ENCODE measurements at regions not wholly inside any gene's neighbourhood (a gene's known extent, or its start where the extent isn't known, plus 50 kb on each side); places are given as distances from the start of the nearest gene placed in this dataset.
A peak's percentile ranks its signal among the peaks of the same experiment; 100 is the strongest.

- no peak for DNase-seq (ENCODE audit: low read depth)
Measured at GRCh38 chr4:22220965-22221364, 272.4 kb upstream of the KCNIP4 start.

GRCh38 chr4:22217480-22217879, 268.9 kb upstream of the KCNIP4 start:
- no peak for DNase-seq (ENCODE audit: low read depth)

- DNase-seq (ENCODE audit: low read depth) = no peak
Measured at GRCh38 chr4:22216278-22216677, 267.7 kb upstream of the KCNIP4 start.

GRCh38 chr4:22215084-22215483, 266.5 kb upstream of the KCNIP4 start:
- no peak for DNase-seq (ENCODE audit: low read depth)

GRCh38 chr4:22203711-22204011, 255.1 kb upstream of the KCNIP4 start:
- DNase-seq (ENCODE audit: low read depth) = no peak

GRCh38 chr4:22202975-22203710, 254.6 kb upstream of the KCNIP4 start:
- no peak for DNase-seq (ENCODE audit: low read depth)

- DNase-seq (ENCODE audit: low read depth) = peak; percentile 5
Measured at GRCh38 chr4:22202246-22202974, 253.8 kb upstream of the KCNIP4 start.

- DNase-seq (ENCODE audit: low read depth) = no peak
Measured at GRCh38 chr4:22201256-22201655, 252.7 kb upstream of the KCNIP4 start.

GRCh38 chr4:22196551-22196950, 248.0 kb upstream of the KCNIP4 start:
- DNase-seq (ENCODE audit: low read depth) = no peak

- no peak for DNase-seq (ENCODE audit: low read depth)
Measured at GRCh38 chr4:22192084-22192511, 243.5 kb upstream of the KCNIP4 start.

GRCh38 chr4:22191565-22191964, 243.0 kb upstream of the KCNIP4 start:
- no peak for DNase-seq (ENCODE audit: low read depth)

- peak; percentile 94 for DNase-seq (ENCODE audit: low read depth)
Measured at GRCh38 chr4:22190855-22191254, 242.3 kb upstream of the KCNIP4 start.

- no peak for DNase-seq (ENCODE audit: low read depth)
Measured at GRCh38 chr4:22187203-22187820, 238.7 kb upstream of the KCNIP4 start.

- no peak for DNase-seq (ENCODE audit: low read depth)
Measured at GRCh38 chr4:22181736-22182135, 233.2 kb upstream of the KCNIP4 start.

GRCh38 chr4:22179124-22179874, 230.7 kb upstream of the KCNIP4 start:
- DNase-seq (ENCODE audit: low read depth) = peak; percentile 91

GRCh38 chr4:22174640-22175039, 226.1 kb upstream of the KCNIP4 start:
- no peak for DNase-seq (ENCODE audit: low read depth)

- DNase-seq (ENCODE audit: low read depth) = peak; percentile 82
Measured at GRCh38 chr4:22170353-22170752, 221.8 kb upstream of the KCNIP4 start.

- DNase-seq (ENCODE audit: low read depth) = no peak
Measured at GRCh38 chr4:22167201-22167600, 218.6 kb upstream of the KCNIP4 start.

- no peak for DNase-seq (ENCODE audit: low read depth)
Measured at GRCh38 chr4:22162454-22162853, 213.9 kb upstream of the KCNIP4 start.

GRCh38 chr4:22130741-22131140, 182.2 kb upstream of the KCNIP4 start:
- no peak for DNase-seq (ENCODE audit: low read depth)

GRCh38 chr4:22129454-22130029, 181.0 kb upstream of the KCNIP4 start:
- DNase-seq (ENCODE audit: low read depth) = peak; percentile 43

GRCh38 chr4:22122062-22122461, 173.5 kb upstream of the KCNIP4 start:
- DNase-seq (ENCODE audit: low read depth) = no peak
